B cell (primary cell): ENCODE measurements at regions not wholly inside any gene's neighbourhood (a gene's known extent, or its start where the extent isn't known, plus 50 kb on each side); places are given as distances from the start of the nearest gene placed in this dataset.

Source experiments
- EZH2 ChIP-seq: IDR thresholded peaks from 2 replicates; pipeline ENCODE4 v1.6.1; 2012; ENCODE audit warnings: borderline replicate concordance, low read depth, mild to moderate bottlenecking, moderate library complexity, low read length; ENCODE audit not compliant: insufficient read depth, poor library complexity, severe bottlenecking
- TF ChIP-seq, protein P1 (sequence below): fragments of 200-600 bp; IDR thresholded peaks from one replicate; pipeline ENCODE4 v1.8.0; 2022; ENCODE audit warnings: antibody characterized with exemption, mild to moderate bottlenecking

GRCh38 chr4:163816494-163816893, 322.0 kb downstream of the TMA16 start:
- TF ChIP-seq, protein P1, sequence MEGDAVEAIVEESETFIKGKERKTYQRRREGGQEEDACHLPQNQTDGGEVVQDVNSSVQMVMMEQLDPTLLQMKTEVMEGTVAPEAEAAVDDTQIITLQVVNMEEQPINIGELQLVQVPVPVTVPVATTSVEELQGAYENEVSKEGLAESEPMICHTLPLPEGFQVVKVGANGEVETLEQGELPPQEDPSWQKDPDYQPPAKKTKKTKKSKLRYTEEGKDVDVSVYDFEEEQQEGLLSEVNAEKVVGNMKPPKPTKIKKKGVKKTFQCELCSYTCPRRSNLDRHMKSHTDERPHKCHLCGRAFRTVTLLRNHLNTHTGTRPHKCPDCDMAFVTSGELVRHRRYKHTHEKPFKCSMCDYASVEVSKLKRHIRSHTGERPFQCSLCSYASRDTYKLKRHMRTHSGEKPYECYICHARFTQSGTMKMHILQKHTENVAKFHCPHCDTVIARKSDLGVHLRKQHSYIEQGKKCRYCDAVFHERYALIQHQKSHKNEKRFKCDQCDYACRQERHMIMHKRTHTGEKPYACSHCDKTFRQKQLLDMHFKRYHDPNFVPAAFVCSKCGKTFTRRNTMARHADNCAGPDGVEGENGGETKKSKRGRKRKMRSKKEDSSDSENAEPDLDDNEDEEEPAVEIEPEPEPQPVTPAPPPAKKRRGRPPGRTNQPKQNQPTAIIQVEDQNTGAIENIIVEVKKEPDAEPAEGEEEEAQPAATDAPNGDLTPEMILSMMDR, result no peak
- TF ChIP-seq EZH2, result no peak
